Gastroesophageal sphincter (tissue), 3 donors: ENCODE measurements at regions not wholly inside any gene's neighbourhood (a gene's known extent, or its start where the extent isn't known, plus 50 kb on each side); places are given as distances from the start of the nearest gene placed in this dataset.

ENCODE experiments used
- EP300 ChIP-seq: sonication (generic); formaldehyde crosslinking; IDR thresholded peaks from one replicate; pipeline ENCODE4 v1.6.1; 2017; ENCODE audit warnings: antibody characterized with exemption, mild to moderate bottlenecking
- POLR2AphosphoS5 ChIP-seq: sonication (generic); formaldehyde crosslinking; IDR thresholded peaks from one replicate; pipeline ENCODE4 v1.6.1; 2017; ENCODE audit warnings: antibody characterized with exemption
- TF ChIP-seq, protein P1 (sequence below), 4 experiments: fragments of 200-600 bp in 2 of 4; fragments of 450-650 bp in 2 of 4; sonication (generic) in 1 of 4; IDR thresholded peaks; one replicate each; pipeline ENCODE4 v1.5.1; 2017 to 2019; ENCODE audit warnings: antibody characterized with exemption in 4 of 4, mild to moderate bottlenecking in 2 of 4, moderate library complexity in 2 of 4

DNA sequence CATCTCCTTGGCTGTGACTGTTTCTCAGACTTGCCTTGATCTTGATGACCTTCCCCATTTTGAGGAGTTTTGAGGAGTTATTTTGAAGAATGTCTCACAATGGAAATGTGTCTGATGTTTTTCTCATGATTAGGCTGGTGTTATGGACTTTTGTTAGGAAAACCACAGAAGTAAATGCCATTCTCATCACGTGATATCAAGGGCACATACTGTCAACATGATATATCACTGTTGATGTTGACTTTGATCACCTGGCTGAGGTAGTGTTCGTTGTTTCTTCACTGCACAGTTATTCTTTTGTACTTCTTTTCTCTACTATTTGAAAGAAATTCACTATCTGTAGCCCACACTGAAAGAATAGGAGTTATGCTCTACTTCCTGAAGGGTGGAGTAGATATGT is 194.7 kb upstream of the MPHOSPH6 start:
- TF ChIP-seq, protein P1, sequence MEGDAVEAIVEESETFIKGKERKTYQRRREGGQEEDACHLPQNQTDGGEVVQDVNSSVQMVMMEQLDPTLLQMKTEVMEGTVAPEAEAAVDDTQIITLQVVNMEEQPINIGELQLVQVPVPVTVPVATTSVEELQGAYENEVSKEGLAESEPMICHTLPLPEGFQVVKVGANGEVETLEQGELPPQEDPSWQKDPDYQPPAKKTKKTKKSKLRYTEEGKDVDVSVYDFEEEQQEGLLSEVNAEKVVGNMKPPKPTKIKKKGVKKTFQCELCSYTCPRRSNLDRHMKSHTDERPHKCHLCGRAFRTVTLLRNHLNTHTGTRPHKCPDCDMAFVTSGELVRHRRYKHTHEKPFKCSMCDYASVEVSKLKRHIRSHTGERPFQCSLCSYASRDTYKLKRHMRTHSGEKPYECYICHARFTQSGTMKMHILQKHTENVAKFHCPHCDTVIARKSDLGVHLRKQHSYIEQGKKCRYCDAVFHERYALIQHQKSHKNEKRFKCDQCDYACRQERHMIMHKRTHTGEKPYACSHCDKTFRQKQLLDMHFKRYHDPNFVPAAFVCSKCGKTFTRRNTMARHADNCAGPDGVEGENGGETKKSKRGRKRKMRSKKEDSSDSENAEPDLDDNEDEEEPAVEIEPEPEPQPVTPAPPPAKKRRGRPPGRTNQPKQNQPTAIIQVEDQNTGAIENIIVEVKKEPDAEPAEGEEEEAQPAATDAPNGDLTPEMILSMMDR (IDR thresholded peaks at IDR 0.05), result no peak
- TF ChIP-seq EP300 (no peak), POLR2AphosphoS5 (no peak)
